Breast epithelium (tissue), 3 donors: ENCODE measurements at regions not wholly inside any gene's neighbourhood (a gene's known extent, or its start where the extent isn't known, plus 50 kb on each side); places are given as distances from the start of the nearest gene placed in this dataset.

Experiments used
- CTCF ChIP-seq, 3 donors: fragments of 450-650 bp; IDR thresholded peaks; one replicate each; pipeline ENCODE4 v1.5.1; 2016 to 2017; ENCODE audit warnings: antibody characterized with exemption in 3 of 3, mild to moderate bottlenecking in 3 of 3, moderate library complexity in 3 of 3
- POLR2A ChIP-seq: fragments of 450-650 bp; IDR thresholded peaks from one replicate; pipeline ENCODE4 v1.6.1; 2016; ENCODE audit warnings: antibody characterized with exemption, mild to moderate bottlenecking, moderate library complexity

- TF ChIP-seq CTCF (IDR thresholded peaks at IDR 0.05) (no peak), POLR2A (no peak)
Observed at GRCh38 chrX:45769761-45770582, 569.3 kb upstream of the DIPK2B start.
